Daoy (cell line): ENCODE measurements at regions not wholly inside any gene's neighbourhood (a gene's known extent, or its start where the extent isn't known, plus 50 kb on each side); places are given as distances from the start of the nearest gene placed in this dataset.

ENCODE experiments used
- DNase-seq: peaks from one replicate; pipeline ENCODE4 v3.0.0-alpha.2; 2015; ENCODE audit warnings: low read depth

- no peak for DNase-seq
These were observed 851.4 kb upstream of the SOX11 start for GRCh38 chr2:4840791-4841190.

GRCh38 chr2:4844881-4845280 lies 847.3 kb upstream of the SOX11 start:
- no peak for DNase-seq

- DNase-seq = no peak
These were observed 830.2 kb upstream of the SOX11 start for GRCh38 chr2:4862031-4862430.

GRCh38 chr2:4866198-4866597 lies 826.0 kb upstream of the SOX11 start:
- DNase-seq = no peak

- DNase-seq = no peak
These were observed 823.7 kb upstream of the SOX11 start for GRCh38 chr2:4868466-4868865.

- DNase-seq = no peak
These were observed 823.0 kb upstream of the SOX11 start for GRCh38 chr2:4869154-4869553.

- DNase-seq = no peak
These were observed 818.8 kb upstream of the SOX11 start for GRCh38 chr2:4873364-4873763.

- DNase-seq = no peak
These were observed 818.1 kb upstream of the SOX11 start for GRCh38 chr2:4873876-4874593.

GRCh38 chr2:4882421-4882820 lies 809.8 kb upstream of the SOX11 start:
- DNase-seq = no peak

- DNase-seq = no peak
These were observed 809.2 kb upstream of the SOX11 start for GRCh38 chr2:4882941-4883340.

- DNase-seq = no peak
These were observed 808.8 kb upstream of the SOX11 start for GRCh38 chr2:4883375-4883774.

GRCh38 chr2:4884117-4884571 lies 808.0 kb upstream of the SOX11 start:
- no peak for DNase-seq

GRCh38 chr2:4891394-4891793 lies 800.8 kb upstream of the SOX11 start:
- no peak for DNase-seq

GRCh38 chr2:4895371-4895770 lies 796.8 kb upstream of the SOX11 start:
- peak; percentile 24 for DNase-seq

GRCh38 chr2:4898706-4899105 lies 793.5 kb upstream of the SOX11 start:
- peak; percentile 45 for DNase-seq

GRCh38 chr2:4900242-4900641 lies 791.9 kb upstream of the SOX11 start:
- no peak for DNase-seq

- no peak for DNase-seq
These were observed 791.1 kb upstream of the SOX11 start for GRCh38 chr2:4900861-4901770.

- DNase-seq = no peak
These were observed 788.4 kb upstream of the SOX11 start for GRCh38 chr2:4903656-4904348.

- DNase-seq = no peak
These were observed 783.7 kb upstream of the SOX11 start for GRCh38 chr2:4908461-4908860.

GRCh38 chr2:4909346-4910009 lies 782.7 kb upstream of the SOX11 start:
- DNase-seq = no peak

GRCh38 chr2:4914036-4914435 lies 778.1 kb upstream of the SOX11 start:
- DNase-seq = no peak

- DNase-seq = no peak
These were observed 777.6 kb upstream of the SOX11 start for GRCh38 chr2:4914551-4914950.
